K562 (cell line): ENCODE measurements at regions not wholly inside any gene's neighbourhood (a gene's known extent, or its start where the extent isn't known, plus 50 kb on each side); places are given as distances from the start of the nearest gene placed in this dataset.

Experiments used
- ATAC-seq: fragments of 200-7000 bp; cut with Tn5 transposase; 3 replicates; pipeline ENCODE4 v1.9.1; 2020; ENCODE audit warnings: moderate library complexity
- BruUV-seq: library from RNA; stranded (reverse); fragments of 400-500 nt; replicated peaks from 2 replicates; lab custom pipeline; 2021; lab: Mats Ljungman, UMichigan
- CTCF ChIA-PET: fragments of 300-600 bp; formaldehyde crosslinking; extraction: SDS; loops from one replicate; lab custom pipeline; 2021; ENCODE audit warnings: low intra/inter-chr PET ratio; lab: Yijun Ruan, JAX
- POLR2A ChIA-PET: fragments of 300-600, 350-650 bp; sonication (Branson Sonifier 250); formaldehyde crosslinking; extraction: SDS; loops from one replicate; lab custom pipeline; 2021; ENCODE audit warnings: antibody characterized with exemption, inconsistent platforms; lab: Yijun Ruan, JAX
- DNase-seq, 4 experiments: peaks; one replicate each; pipeline versions ENCODE4 v3.0.0 to v3.0.0-alpha.2; 2011 to 2018; ENCODE audit warnings: low spot score in 3 of 4, mixed read lengths in 3 of 4; ENCODE audit errors: extremely low read depth in 1 of 4
- FAIRE-seq: peaks from 2 replicates; lab custom pipeline; 2011; peaks lifted over from hg19 to GRCh38; lab: Jason Lieb, UNC
- H2AFZ ChIP-seq: 2 replicates; pipeline ENCODE4 v1.6.0; 2011; ENCODE audit warnings: low read depth, low read length, control low read depth, inconsistent platforms
- H3K27ac ChIP-seq: fragments of 200-600 bp; 3 replicates; pipeline ENCODE4 v1.8.0; 2011; ENCODE audit warnings: low read depth, mild to moderate bottlenecking, control low read depth, inconsistent platforms, low read length, moderate library complexity, mixed read lengths; ENCODE audit errors: extremely low read depth
- H3K27me3 ChIP-seq, 2 experiments: fragments of 300-600 bp in 1 of 2; 2 replicates in 1 of 2; 3 replicates in 1 of 2; pipeline versions ENCODE4 v1.6.0 to v1.8.0; 2011; ENCODE audit warnings: inconsistent platforms in 2 of 2, low read length in 2 of 2, mild to moderate bottlenecking in 1 of 2, mixed read lengths in 1 of 2, moderate library complexity in 1 of 2; ENCODE audit not compliant: control insufficient read depth in 2 of 2, insufficient read depth in 2 of 2
- H3K36me3 ChIP-seq: fragments of 300-600 bp; 3 replicates; pipeline ENCODE4 v1.8.0; 2011; ENCODE audit warnings: mild to moderate bottlenecking, low read length, inconsistent platforms; ENCODE audit not compliant: control insufficient read depth, insufficient read depth
- H3K4me1 ChIP-seq, 2 experiments: fragments of 200-600 bp in 1 of 2; replicated peaks in 1 of 2; 2 replicates in 1 of 2; 3 replicates in 1 of 2; pipeline versions ENCODE4 v1.5.1 to v1.8.0; 2011; ENCODE audit warnings: inconsistent platforms in 2 of 2, low read length in 2 of 2, mild to moderate bottlenecking in 1 of 2, mixed read lengths in 1 of 2, moderate library complexity in 1 of 2; ENCODE audit not compliant: control insufficient read depth in 2 of 2, insufficient read depth in 2 of 2
- H3K4me2 ChIP-seq: 2 replicates; pipeline ENCODE4 v1.6.1; 2011; ENCODE audit warnings: low read length, control low read depth, inconsistent platforms, mixed read lengths; ENCODE audit not compliant: insufficient read depth
- H3K4me3 ChIP-seq: fragments of 200-600 bp; sonication (generic), shearing (Covaris generic); 2 replicates; pipeline ENCODE4 v1.5.1; 2016; ENCODE audit warnings: control low read depth, inconsistent platforms
- H3K79me2 ChIP-seq: fragments of 200-600 bp; 3 replicates; pipeline ENCODE4 v1.8.0; 2011; ENCODE audit warnings: low read length, inconsistent platforms; ENCODE audit not compliant: control insufficient read depth, insufficient read depth
- H3K9ac ChIP-seq, 2 experiments: 2 replicates each; pipeline versions ENCODE4 v1.6.0 to v1.6.1; 2011; ENCODE audit warnings: low read depth in 2 of 2, low read length in 2 of 2, control low read depth in 1 of 2, inconsistent platforms in 1 of 2, mild to moderate bottlenecking in 1 of 2, mixed read lengths in 1 of 2; ENCODE audit not compliant: insufficient read depth in 1 of 2
- H3K9me1 ChIP-seq: one replicate; pipeline ENCODE4 v1.6.0; 2011; ENCODE audit warnings: inconsistent platforms, mild to moderate bottlenecking, low read length, moderate library complexity; ENCODE audit not compliant: control insufficient read depth, insufficient read depth
- H3K9me3 ChIP-seq: replicated peaks from 2 replicates; pipeline ENCODE4 v1.5.1; 2011; ENCODE audit warnings: low read depth, low read length, inconsistent platforms; ENCODE audit not compliant: control insufficient read depth, insufficient read depth
- H4K20me1 ChIP-seq: replicated peaks from 2 replicates; pipeline ENCODE4 v1.6.1; 2011; ENCODE audit warnings: low read length, inconsistent platforms, mixed read lengths; ENCODE audit not compliant: control insufficient read depth, insufficient read depth
- BMI1 ChIP-seq: fragments of 150-350 bp; IDR thresholded peaks from 2 replicates; pipeline ENCODE4 v1.6.1; 2014; ENCODE audit warnings: low read length
- DEAF1 ChIP-seq: fragments of 450-650 bp; formaldehyde crosslinking; IDR thresholded peaks from 2 replicates; pipeline ENCODE4 v1.4.0; 2020; ENCODE audit warnings: mild to moderate bottlenecking, moderate library complexity
- ESRRA ChIP-seq: fragments of 450-650 bp; IDR thresholded peaks from 2 replicates; pipeline ENCODE4 v1.6.1; 2014; ENCODE audit warnings: low read depth, mild to moderate bottlenecking, moderate library complexity, borderline replicate concordance
- ETV5 ChIP-seq: sonication (generic); formaldehyde crosslinking; IDR thresholded peaks from 2 replicates; pipeline ENCODE4 v1.4.0; 2020; ENCODE audit warnings: low read depth, mild to moderate bottlenecking, missing genetic modification reagents
- GABPB1 ChIP-seq: sonication (generic); formaldehyde crosslinking; IDR thresholded peaks from 2 replicates; pipeline ENCODE4 v1.8.0; 2022; ENCODE audit warnings: mild to moderate bottlenecking, missing genetic modification reagents
- HDAC3 ChIP-seq: fragments of 450-650 bp; IDR thresholded peaks from 2 replicates; pipeline ENCODE4 v1.6.1; 2018; ENCODE audit warnings: borderline replicate concordance, mild to moderate bottlenecking, moderate library complexity; ENCODE audit not compliant: partially characterized antibody
- MAZ ChIP-seq, 2 experiments: fragments of 450-650 bp in 1 of 2; sonication (generic) in 1 of 2; formaldehyde crosslinking; IDR thresholded peaks in 1 of 2; conservative IDR thresholded peaks in 1 of 2; 2 replicates each; pipeline versions ENCODE4 v1.4.0 to v1.5.0; 2020; ENCODE audit warnings: mild to moderate bottlenecking in 1 of 2, missing genetic modification reagents in 1 of 2
- MTA1 ChIP-seq: fragments of 450-650 bp; IDR thresholded peaks from 2 replicates; pipeline ENCODE4 v1.6.1; 2017; ENCODE audit warnings: borderline replicate concordance
- NR2C1 ChIP-seq, 2 experiments: fragments of 450-650 bp; IDR thresholded peaks; 2 replicates each; pipeline ENCODE4 v1.6.1; 2017; ENCODE audit warnings: mild to moderate bottlenecking in 2 of 2, antibody characterized with exemption in 1 of 2, inconsistent platforms in 1 of 2, missing compliant biosample characterization in 1 of 2, missing genetic modification characterization in 1 of 2
- POLR2AphosphoS2 ChIP-seq: IDR thresholded peaks from 2 replicates; pipeline ENCODE4 v1.6.1; 2012; ENCODE audit warnings: low read length, improper control_type of control experiment
- SIRT6 ChIP-seq: IDR thresholded peaks from one replicate; pipeline ENCODE4 v1.6.1; 2012; ENCODE audit warnings: low read depth, mild to moderate bottlenecking, control low read depth, inconsistent platforms, low read length, moderate library complexity
- SREBF1 ChIP-seq: fragments of 150-350 bp; IDR thresholded peaks from 2 replicates; pipeline ENCODE4 v1.6.1; 2014; ENCODE audit warnings: antibody characterized with exemption, low read depth, low read length, borderline replicate concordance
- ZNF699 ChIP-seq: fragments of 250-450 bp; sonication (Bioruptor Pico); IDR thresholded peaks from 2 replicates; pipeline ENCODE4 v1.8.0; 2021; ENCODE audit warnings: mild to moderate bottlenecking, moderate library complexity; ENCODE audit not compliant: insufficient replicate concordance
- WGBS: fragments of 100-300 bp; shearing (Covaris generic); methylation state at CpG from one replicate; pipeline ENCODE4 v1.1.6; 2016; ENCODE audit warnings: low coverage, mixed read lengths; ENCODE audit not compliant: insufficient coverage; ENCODE audit errors: missing lambda C conversion rate; 5-methylcytosine and 5-hydroxymethylcytosine counted together
- in situ Hi-C: fragments of 300-500 bp; cut with MboI; formaldehyde crosslinking; loops from 4 replicates; pipeline ENCODE4 v1.15.0; 2018; ENCODE audit warnings: inconsistent platforms, mixed read lengths
- intact Hi-C: fragments of 100-400 bp; cut with micrococcal nuclease; formaldehyde crosslinking; loops from 2 replicates; pipeline ENCODE4 v1.14.2; 2022
- TF ChIP-seq, protein P1 (sequence below): IDR thresholded peaks from 2 replicates; pipeline ENCODE4 v1.6.1; 2011; ENCODE audit not compliant: insufficient read length; ENCODE audit errors: extremely low read depth
- TF ChIP-seq, protein P2 (sequence below): fragments of 200-800 bp; sonication (Bioruptor generic); IDR thresholded peaks from 2 replicates; pipeline ENCODE4 v1.6.1; 2016; ENCODE audit warnings: missing genetic modification characterization, missing compliant biosample characterization

DNA sequence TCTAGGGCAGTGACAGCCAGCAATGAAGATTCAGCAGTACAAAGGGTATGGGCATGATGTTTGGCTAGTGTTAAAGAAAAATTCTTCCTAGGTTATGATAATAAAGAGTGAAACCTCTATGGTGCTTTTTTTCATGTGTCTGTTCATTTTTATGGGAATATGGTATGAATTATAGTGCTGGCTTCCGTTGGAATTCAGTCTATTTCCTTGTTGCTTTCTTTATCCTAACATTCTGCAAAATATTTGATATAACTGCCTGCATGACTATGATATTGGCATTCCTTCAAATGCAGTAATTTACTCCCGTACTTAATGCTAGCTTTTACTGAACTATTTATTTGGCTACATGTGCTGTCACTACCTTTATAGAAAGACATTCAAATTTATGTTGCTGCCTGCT lies 57.6 kb upstream of the ATP11B start:
- no peaks in the 10 kb centered on the region for H3K9me1 ChIP-seq
- peaks cover 8 to 16% of the 10 kb centered on the region in 2 experiments for H3K4me1 ChIP-seq
- H3K27me3 ChIP-seq = no peaks in the 10 kb centered on the region; a peak in 1 of 5 replicates
- no peak overlapping the region for H3K27ac ChIP-seq
- no peak overlapping the region for H3K4me2 ChIP-seq
- H3K9ac ChIP-seq = no peak overlapping the region
- H4K20me1 ChIP-seq = no peaks in the 10 kb centered on the region
- no peak overlapping the region for H2AFZ ChIP-seq
- no peaks in the 10 kb centered on the region for H3K9me3 ChIP-seq
- intact Hi-C loops = no loop called here
- in situ Hi-C loops = no loop called here
- TF ChIP-seq SREBF1 (no peak), POLR2AphosphoS2 (no peak), MAZ (CRISPR knock-in tag; conservative IDR thresholded peaks at IDR 0.05 in 1 of 2, IDR thresholded peaks at IDR 0.05 in 1 of 2) (no peak), MTA1 (no peak), NR2C1 (IDR thresholded peaks at IDR 0.05) (no peak), NR2C1 (tag; IDR thresholded peaks at IDR 0.05) (no peak), SIRT6 (no peak), DEAF1 (CRISPR knock-in tag) (no peak), ZNF699 (CRISPR knock-in tag) (no peak), BMI1 (no peak), HDAC3 (no peak), ESRRA (no peak), ETV5 (no peak), GABPB1 (CRISPR knock-in tag) (no peak)
- TF ChIP-seq, protein P1, sequence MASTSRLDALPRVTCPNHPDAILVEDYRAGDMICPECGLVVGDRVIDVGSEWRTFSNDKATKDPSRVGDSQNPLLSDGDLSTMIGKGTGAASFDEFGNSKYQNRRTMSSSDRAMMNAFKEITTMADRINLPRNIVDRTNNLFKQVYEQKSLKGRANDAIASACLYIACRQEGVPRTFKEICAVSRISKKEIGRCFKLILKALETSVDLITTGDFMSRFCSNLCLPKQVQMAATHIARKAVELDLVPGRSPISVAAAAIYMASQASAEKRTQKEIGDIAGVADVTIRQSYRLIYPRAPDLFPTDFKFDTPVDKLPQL = no peak
- TF ChIP-seq, protein P2, sequence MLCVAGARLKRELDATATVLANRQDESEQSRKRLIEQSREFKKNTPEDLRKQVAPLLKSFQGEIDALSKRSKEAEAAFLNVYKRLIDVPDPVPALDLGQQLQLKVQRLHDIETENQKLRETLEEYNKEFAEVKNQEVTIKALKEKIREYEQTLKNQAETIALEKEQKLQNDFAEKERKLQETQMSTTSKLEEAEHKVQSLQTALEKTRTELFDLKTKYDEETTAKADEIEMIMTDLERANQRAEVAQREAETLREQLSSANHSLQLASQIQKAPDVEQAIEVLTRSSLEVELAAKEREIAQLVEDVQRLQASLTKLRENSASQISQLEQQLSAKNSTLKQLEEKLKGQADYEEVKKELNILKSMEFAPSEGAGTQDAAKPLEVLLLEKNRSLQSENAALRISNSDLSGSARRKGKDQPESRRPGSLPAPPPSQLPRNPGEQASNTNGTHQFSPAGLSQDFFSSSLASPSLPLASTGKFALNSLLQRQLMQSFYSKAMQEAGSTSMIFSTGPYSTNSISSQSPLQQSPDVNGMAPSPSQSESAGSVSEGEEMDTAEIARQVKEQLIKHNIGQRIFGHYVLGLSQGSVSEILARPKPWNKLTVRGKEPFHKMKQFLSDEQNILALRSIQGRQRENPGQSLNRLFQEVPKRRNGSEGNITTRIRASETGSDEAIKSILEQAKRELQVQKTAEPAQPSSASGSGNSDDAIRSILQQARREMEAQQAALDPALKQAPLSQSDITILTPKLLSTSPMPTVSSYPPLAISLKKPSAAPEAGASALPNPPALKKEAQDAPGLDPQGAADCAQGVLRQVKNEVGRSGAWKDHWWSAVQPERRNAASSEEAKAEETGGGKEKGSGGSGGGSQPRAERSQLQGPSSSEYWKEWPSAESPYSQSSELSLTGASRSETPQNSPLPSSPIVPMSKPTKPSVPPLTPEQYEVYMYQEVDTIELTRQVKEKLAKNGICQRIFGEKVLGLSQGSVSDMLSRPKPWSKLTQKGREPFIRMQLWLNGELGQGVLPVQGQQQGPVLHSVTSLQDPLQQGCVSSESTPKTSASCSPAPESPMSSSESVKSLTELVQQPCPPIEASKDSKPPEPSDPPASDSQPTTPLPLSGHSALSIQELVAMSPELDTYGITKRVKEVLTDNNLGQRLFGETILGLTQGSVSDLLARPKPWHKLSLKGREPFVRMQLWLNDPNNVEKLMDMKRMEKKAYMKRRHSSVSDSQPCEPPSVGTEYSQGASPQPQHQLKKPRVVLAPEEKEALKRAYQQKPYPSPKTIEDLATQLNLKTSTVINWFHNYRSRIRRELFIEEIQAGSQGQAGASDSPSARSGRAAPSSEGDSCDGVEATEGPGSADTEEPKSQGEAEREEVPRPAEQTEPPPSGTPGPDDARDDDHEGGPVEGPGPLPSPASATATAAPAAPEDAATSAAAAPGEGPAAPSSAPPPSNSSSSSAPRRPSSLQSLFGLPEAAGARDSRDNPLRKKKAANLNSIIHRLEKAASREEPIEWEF (CRISPR knock-in tag) = no peak
- BruUV-seq = no TSS peak
- no peak overlapping the region for H3K4me3 ChIP-seq
- CTCF ChIA-PET = interaction anchor here (0.6 kb wide), 1 partner anchor 841 kb away, joined by 3 read pairs; no protein-coding TSS in a partner anchor
- FAIRE-seq = no peak
- H3K79me2 ChIP-seq = no peaks in the 10 kb centered on the region
- no peak for ATAC-seq
- 0% methylated on average over 2 of the region's 2 CpGs for WGBS
- no peak for DNase-seq
- POLR2A ChIA-PET = interaction anchor here (1.0 kb wide), 1 partner anchor 10 kb away, joined by 3 read pairs; no protein-coding TSS in a partner anchor
- no peaks in the 10 kb centered on the region for H3K36me3 ChIP-seq
